MM.1S (cell line): ENCODE measurements at regions not wholly inside any gene's neighbourhood (a gene's known extent, or its start where the extent isn't known, plus 50 kb on each side); places are given as distances from the start of the nearest gene placed in this dataset.

ENCODE experiments used
- DNase-seq: peaks from one replicate; pipeline ENCODE4 v3.0.0-alpha.2; 2015
- H2AFZ ChIP-seq: fragments of 300-600 bp; sonication (generic); 2 replicates; pipeline ENCODE4 v1.6.0; 2016; ENCODE audit warnings: antibody characterized with exemption, low read length
- H3F3A ChIP-seq: fragments of 300-600 bp; sonication (generic); 2 replicates; pipeline ENCODE4 v1.6.1; 2016; ENCODE audit warnings: mild to moderate bottlenecking, antibody characterized with exemption, low read length, moderate library complexity, mixed read lengths; ENCODE audit not compliant: insufficient read depth
- H3K27ac ChIP-seq: fragments of 300-600 bp; sonication (generic); 2 replicates; pipeline ENCODE4 v1.5.1; 2016; ENCODE audit warnings: mild to moderate bottlenecking, low read length
- H3K27me3 ChIP-seq: fragments of 300-600 bp; sonication (generic); replicated peaks from 2 replicates; pipeline ENCODE4 v1.6.0; 2016; ENCODE audit warnings: low read length; ENCODE audit not compliant: insufficient read depth
- H3K36me3 ChIP-seq: fragments of 300-600 bp; sonication (generic); replicated peaks from 2 replicates; pipeline ENCODE4 v1.6.1; 2016; ENCODE audit warnings: mild to moderate bottlenecking, low read length, mixed read lengths; ENCODE audit not compliant: insufficient read depth
- H3K4me1 ChIP-seq: fragments of 300-600 bp; sonication (generic); 2 replicates; pipeline ENCODE4 v1.6.1; 2016; ENCODE audit warnings: low read length, mixed read lengths
- H3K4me2 ChIP-seq: fragments of 300-600 bp; sonication (generic); 2 replicates; pipeline ENCODE4 v1.6.0; 2016; ENCODE audit warnings: low read depth, low read length
- H3K4me3 ChIP-seq: fragments of 300-600 bp; sonication (generic); 2 replicates; pipeline ENCODE4 v1.5.1; 2016; ENCODE audit warnings: low read length, mixed read lengths
- H3K79me2 ChIP-seq: fragments of 300-600 bp; sonication (generic); 2 replicates; pipeline ENCODE4 v1.6.1; 2016; ENCODE audit warnings: mixed run types, low read length, mixed read lengths
- H3K9ac ChIP-seq: fragments of 300-600 bp; sonication (generic); 2 replicates; pipeline ENCODE4 v1.6.1; 2016; ENCODE audit warnings: low read length, mixed read lengths
- H3K9me2 ChIP-seq: fragments of 300-600 bp; sonication (generic); replicated peaks from 2 replicates; pipeline ENCODE4 v1.6.1; 2016; ENCODE audit warnings: mild to moderate bottlenecking, low read length, mixed read lengths; ENCODE audit not compliant: insufficient read depth
- H3K9me3 ChIP-seq: fragments of 300-600 bp; sonication (generic); replicated peaks from 2 replicates; pipeline ENCODE4 v1.6.1; 2016; ENCODE audit warnings: mild to moderate bottlenecking, low read length, mixed read lengths; ENCODE audit not compliant: insufficient read depth
- H4K20me1 ChIP-seq: fragments of 300-600 bp; sonication (generic); 2 replicates; pipeline ENCODE4 v1.6.1; 2016; ENCODE audit warnings: mild to moderate bottlenecking, low read length, moderate library complexity, mixed read lengths; ENCODE audit not compliant: insufficient read depth
- EZH2 ChIP-seq: fragments of 300-600 bp; sonication (generic); optimal IDR thresholded peaks from 2 replicates; pipeline ENCODE3; 2017; ENCODE audit warnings: low read depth, mild to moderate bottlenecking, antibody characterized with exemption, low read length, mixed read lengths
- EZH2phosphoT487 ChIP-seq: fragments of 300-600 bp; sonication (generic); IDR thresholded peaks from 2 replicates; pipeline ENCODE4 v1.6.1; 2018; ENCODE audit warnings: antibody characterized with exemption, low read length
- TF ChIP-seq, protein P1 (sequence below): fragments of 300-600 bp; sonication (generic); IDR thresholded peaks from 2 replicates; pipeline ENCODE4 v1.5.1; 2016; ENCODE audit warnings: antibody characterized with exemption, low read length, mixed read lengths

DNA sequence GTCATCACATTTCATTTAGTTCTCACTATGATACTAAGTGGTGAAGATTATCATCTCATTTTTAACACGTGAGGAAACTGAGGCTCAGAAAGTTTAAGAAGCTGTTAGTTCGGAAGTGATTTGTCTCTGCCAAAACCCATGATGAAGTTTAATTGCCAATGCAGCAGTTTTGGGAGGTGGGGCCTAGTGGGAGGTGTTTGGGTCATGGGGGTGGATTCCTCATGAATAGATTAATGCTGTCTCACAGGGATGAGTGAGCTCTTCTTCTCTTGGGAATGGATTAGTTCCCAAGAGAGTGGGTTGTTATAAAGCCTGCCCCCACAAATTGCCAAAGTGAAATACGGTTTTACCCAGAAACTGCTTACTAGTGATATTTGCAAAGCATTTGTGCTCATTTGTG is 91.5 kb upstream of the IGF1 start:
- Histone ChIP-seq H3K9ac (no peak overlapping the region), H3K4me3 (no peak overlapping the region), H4K20me1 (no peaks in the 10 kb centered on the region), H3K9me3 (no peaks in the 10 kb centered on the region), H3K9me2 (no peaks in the 10 kb centered on the region), H3F3A (no peaks in the 10 kb centered on the region), H3K79me2 (no peaks in the 10 kb centered on the region), H3K27ac (no peak overlapping the region), H2AFZ (no peak overlapping the region), H3K4me2 (no peak overlapping the region), H3K36me3 (no peaks in the 10 kb centered on the region), H3K27me3 (no peaks in the 10 kb centered on the region), H3K4me1 (no peaks in the 10 kb centered on the region)
- DNase-seq = no peak
- no peak for TF ChIP-seq EZH2
- TF ChIP-seq, protein P1, sequence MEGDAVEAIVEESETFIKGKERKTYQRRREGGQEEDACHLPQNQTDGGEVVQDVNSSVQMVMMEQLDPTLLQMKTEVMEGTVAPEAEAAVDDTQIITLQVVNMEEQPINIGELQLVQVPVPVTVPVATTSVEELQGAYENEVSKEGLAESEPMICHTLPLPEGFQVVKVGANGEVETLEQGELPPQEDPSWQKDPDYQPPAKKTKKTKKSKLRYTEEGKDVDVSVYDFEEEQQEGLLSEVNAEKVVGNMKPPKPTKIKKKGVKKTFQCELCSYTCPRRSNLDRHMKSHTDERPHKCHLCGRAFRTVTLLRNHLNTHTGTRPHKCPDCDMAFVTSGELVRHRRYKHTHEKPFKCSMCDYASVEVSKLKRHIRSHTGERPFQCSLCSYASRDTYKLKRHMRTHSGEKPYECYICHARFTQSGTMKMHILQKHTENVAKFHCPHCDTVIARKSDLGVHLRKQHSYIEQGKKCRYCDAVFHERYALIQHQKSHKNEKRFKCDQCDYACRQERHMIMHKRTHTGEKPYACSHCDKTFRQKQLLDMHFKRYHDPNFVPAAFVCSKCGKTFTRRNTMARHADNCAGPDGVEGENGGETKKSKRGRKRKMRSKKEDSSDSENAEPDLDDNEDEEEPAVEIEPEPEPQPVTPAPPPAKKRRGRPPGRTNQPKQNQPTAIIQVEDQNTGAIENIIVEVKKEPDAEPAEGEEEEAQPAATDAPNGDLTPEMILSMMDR = no peak
- no peak for TF ChIP-seq EZH2phosphoT487

DNA sequence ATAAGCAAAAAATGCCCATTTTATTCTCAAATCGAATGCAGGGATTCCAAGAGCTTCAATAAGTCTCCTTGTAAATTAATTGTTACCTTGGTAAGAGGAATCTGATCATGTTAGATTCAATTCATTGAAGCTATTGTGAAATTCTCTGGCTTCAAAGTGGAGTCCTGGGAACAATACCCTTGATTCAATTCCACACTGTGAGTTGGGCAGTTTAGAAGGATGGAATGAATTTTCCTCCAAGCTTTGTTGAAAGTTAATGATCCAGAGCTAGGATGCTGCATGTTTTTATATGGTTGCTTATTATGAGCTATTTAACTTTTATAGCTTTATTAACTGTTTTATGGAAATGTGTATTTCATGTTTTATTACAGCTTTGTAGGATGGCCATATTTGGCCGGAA is 89.9 kb upstream of the IGF1 start:
- Histone ChIP-seq H3K4me3 (no peak overlapping the region), H2AFZ (no peak overlapping the region), H3K27ac (no peak overlapping the region), H3K79me2 (no peaks in the 10 kb centered on the region), H3K4me2 (no peak overlapping the region), H3K27me3 (no peaks in the 10 kb centered on the region), H3K4me1 (no peaks in the 10 kb centered on the region), H4K20me1 (no peaks in the 10 kb centered on the region), H3F3A (no peaks in the 10 kb centered on the region), H3K9me2 (no peaks in the 10 kb centered on the region), H3K36me3 (no peaks in the 10 kb centered on the region), H3K9me3 (no peaks in the 10 kb centered on the region), H3K9ac (no peak overlapping the region)
- TF ChIP-seq EZH2 (no peak), EZH2phosphoT487 (no peak)
- TF ChIP-seq, protein P1 = no peak
- DNase-seq = no peak

DNA sequence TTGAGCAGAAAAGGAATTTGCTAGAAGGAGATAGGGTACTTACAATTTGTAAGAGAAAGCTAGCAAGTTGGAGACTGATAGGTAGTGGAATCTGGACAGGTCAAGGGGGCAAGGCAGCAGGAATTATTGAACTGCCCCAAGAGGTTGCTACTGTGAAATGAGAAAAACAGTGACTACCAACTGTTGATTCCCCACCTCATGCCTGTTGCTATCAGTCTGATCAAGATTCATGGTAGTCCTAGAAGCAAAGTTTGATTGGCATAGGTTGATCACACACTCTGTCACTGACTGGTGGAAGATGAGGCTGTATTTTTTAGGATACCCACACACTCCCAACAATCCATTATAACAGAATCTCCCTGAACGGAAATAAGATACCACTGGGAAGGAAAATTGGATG is 89.4 kb upstream of the IGF1 start:
- no peaks in the 10 kb centered on the region for H3K27me3 ChIP-seq
- H3K9ac ChIP-seq = no peak overlapping the region
- TF ChIP-seq, protein P1 = no peak
- no peak for TF ChIP-seq EZH2phosphoT487
- no peak for TF ChIP-seq EZH2
- no peaks in the 10 kb centered on the region for H3K4me1 ChIP-seq
- H3F3A ChIP-seq = no peaks in the 10 kb centered on the region
- no peaks in the 10 kb centered on the region for H3K9me2 ChIP-seq
- DNase-seq = no peak
- H3K4me2 ChIP-seq = no peak overlapping the region
- H2AFZ ChIP-seq = no peak overlapping the region
- H3K4me3 ChIP-seq = no peak overlapping the region
- H3K9me3 ChIP-seq = no peaks in the 10 kb centered on the region
- H4K20me1 ChIP-seq = no peaks in the 10 kb centered on the region
- H3K27ac ChIP-seq = no peak overlapping the region
- no peaks in the 10 kb centered on the region for H3K36me3 ChIP-seq
- no peaks in the 10 kb centered on the region for H3K79me2 ChIP-seq

DNA sequence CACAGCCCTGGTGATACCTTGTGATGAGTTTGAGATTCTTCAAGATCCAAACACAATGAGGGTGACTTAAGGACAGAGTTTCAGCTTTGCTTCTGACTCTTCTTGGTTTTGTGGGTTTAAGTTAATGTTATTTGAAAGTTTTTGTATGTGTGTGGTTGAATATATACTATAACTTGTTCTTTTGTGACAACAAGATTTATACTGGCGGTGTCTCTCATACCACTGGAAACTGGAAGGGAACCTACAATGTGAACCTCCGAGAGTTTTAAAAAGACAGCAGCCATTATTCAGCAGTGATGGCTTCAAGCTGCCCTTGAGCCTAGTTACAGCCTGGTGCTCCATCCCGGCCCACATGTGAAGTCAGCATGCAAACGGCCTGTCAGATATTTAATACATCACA is 87.9 kb upstream of the IGF1 start:
- Histone ChIP-seq H3K9me3 (no peaks in the 10 kb centered on the region), H3K79me2 (no peaks in the 10 kb centered on the region), H3K27me3 (no peaks in the 10 kb centered on the region), H3K4me1 (no peaks in the 10 kb centered on the region), H3K9me2 (no peaks in the 10 kb centered on the region), H3K27ac (no peak overlapping the region), H4K20me1 (no peaks in the 10 kb centered on the region), H3K4me2 (no peak overlapping the region), H3K4me3 (no peak overlapping the region), H3K9ac (no peak overlapping the region), H2AFZ (no peak overlapping the region), H3F3A (no peaks in the 10 kb centered on the region), H3K36me3 (no peaks in the 10 kb centered on the region)
- DNase-seq = no peak
- no peak for TF ChIP-seq EZH2phosphoT487
- no peak for TF ChIP-seq EZH2
- TF ChIP-seq, protein P1 = no peak
